ENCODE measurements at regions not wholly inside any gene's neighbourhood (a gene's known extent, or its start where the extent isn't known, plus 50 kb on each side); places are given as distances from the start of the nearest gene placed in this dataset.
"Not testable (repeated sequence)": the region's sequence is repeated elsewhere in the genome, so short reads cannot be mapped to it uniquely, and the experiment has no call there.

GRCh38 chr20:57773059-57773815 is 63.4 kb upstream of the PMEPA1 start:
- DNase-seq (ENCODE audit: low read depth in 3 of 3) = no peak

- peak in 1 of 3 experiments; percentile 26 for DNase-seq (ENCODE audit: low read depth in 3 of 3)
Observed at GRCh38 chr20:57772349-57772964, 62.6 kb upstream of the PMEPA1 start.

- DNase-seq (ENCODE audit: low read depth in 3 of 3) = no peak
Observed at GRCh38 chr20:57770852-57771720, 61.3 kb upstream of the PMEPA1 start.

GRCh38 chr20:57770401-57770800 is 60.6 kb upstream of the PMEPA1 start:
- DNase-seq (ENCODE audit: low read depth in 3 of 3) = not testable (repeated sequence)

GRCh38 chr20:57769756-57770155 is 59.9 kb upstream of the PMEPA1 start:
- DNase-seq (ENCODE audit: low read depth in 3 of 3) = no peak

- DNase-seq (ENCODE audit: low read depth in 3 of 3) = no peak
Observed at GRCh38 chr20:57768519-57768918, 58.7 kb upstream of the PMEPA1 start.

- no peak for DNase-seq (ENCODE audit: low read depth in 3 of 3)
Observed at GRCh38 chr20:57767441-57767840, 57.6 kb upstream of the PMEPA1 start.

GRCh38 chr20:57763235-57763595 is 53.4 kb upstream of the PMEPA1 start:
- no peak for DNase-seq (ENCODE audit: low read depth in 3 of 3)

GRCh38 chr20:57762531-57763234 is 52.9 kb upstream of the PMEPA1 start:
- no peak for DNase-seq (ENCODE audit: low read depth in 3 of 3)

- no peak for DNase-seq (ENCODE audit: low read depth in 3 of 3)
Observed at GRCh38 chr20:57761413-57761734, 51.6 kb upstream of the PMEPA1 start.

- DNase-seq (ENCODE audit: low read depth in 3 of 3) = no peak
Observed at GRCh38 chr20:57760698-57761412, 51.0 kb upstream of the PMEPA1 start.

- no peak for DNase-seq (ENCODE audit: low read depth in 3 of 3)
Observed at GRCh38 chr20:57759724-57760123, 49.9 kb upstream of the PMEPA1 start.

Data from stimulated activated CD4-positive, alpha-beta T cell treated with anti-CD3 and anti-CD28 coated beads, TNF-alpha, amount 100 ng/mL, for 24 hours (primary cell).